ENCODE measurements at regions not wholly inside any gene's neighbourhood (a gene's known extent, or its start where the extent isn't known, plus 50 kb on each side); places are given as distances from the start of the nearest gene placed in this dataset.

- DNase-seq, result no peak
- Histone ChIP-seq H3K27me3 (no peaks in the 10 kb centered on the region), H3K9me3 (no peaks in the 10 kb centered on the region), H3K27ac (no peak overlapping the region), H3K4me1 (no peaks in the 10 kb centered on the region), H3K36me3 (no peaks in the 10 kb centered on the region), H3K4me3 (no peak overlapping the region)
- no peak for TF ChIP-seq CTCF (IDR thresholded peaks at IDR 0.05)
- intact Hi-C loops (cut with DNase I; ENCODE audit: low total_unique reads), result no loop called here
These were observed 439.1 kb downstream of the TSN start for GRCh38 chr2:122194546-122194945.

GRCh38 chr2:122203523-122203922, 448.1 kb downstream of the TSN start:
- intact Hi-C loops (cut with DNase I; ENCODE audit: low total_unique reads), result no loop called here
- no peak for TF ChIP-seq CTCF (IDR thresholded peaks at IDR 0.05)
- Histone ChIP-seq H3K36me3 (no peaks in the 10 kb centered on the region), H3K9me3 (no peaks in the 10 kb centered on the region), H3K27me3 (no peaks in the 10 kb centered on the region), H3K4me1 (peaks cover 0 to 16% (median 4%) of the 10 kb centered on the region in 4 donors), H3K27ac (no peak overlapping the region), H3K4me3 (no peak overlapping the region)
- no peak for DNase-seq

GRCh38 chr2:122205641-122206040, 450.2 kb downstream of the TSN start:
- H3K27ac ChIP-seq, result no peak overlapping the region
- H3K9me3 ChIP-seq, result no peaks in the 10 kb centered on the region
- no peak for DNase-seq
- no peak overlapping the region for H3K4me3 ChIP-seq
- no peaks in the 10 kb centered on the region for H3K36me3 ChIP-seq
- peaks cover 0 to 16% (median 4%) of the 10 kb centered on the region in 4 donors for H3K4me1 ChIP-seq
- H3K27me3 ChIP-seq, result no peaks in the 10 kb centered on the region
- no peak for TF ChIP-seq CTCF (IDR thresholded peaks at IDR 0.05)
- intact Hi-C loops (cut with DNase I; ENCODE audit: low total_unique reads), result no loop called here

GRCh38 chr2:122206101-122206500, 450.6 kb downstream of the TSN start:
- intact Hi-C loops (cut with DNase I; ENCODE audit: low total_unique reads), result no loop called here
- no peaks in the 10 kb centered on the region for H3K36me3 ChIP-seq
- no peak for TF ChIP-seq CTCF (IDR thresholded peaks at IDR 0.05)
- peaks cover 0 to 16% (median 4%) of the 10 kb centered on the region in 4 donors for H3K4me1 ChIP-seq
- no peak for DNase-seq
- H3K9me3 ChIP-seq, result no peaks in the 10 kb centered on the region
- no peaks in the 10 kb centered on the region for H3K27me3 ChIP-seq
- H3K27ac ChIP-seq, result no peak overlapping the region
- no peak overlapping the region for H3K4me3 ChIP-seq

- DNase-seq, result no peak
- H3K27me3 ChIP-seq, result no peaks in the 10 kb centered on the region
- H3K36me3 ChIP-seq, result no peaks in the 10 kb centered on the region
- intact Hi-C loops (cut with DNase I; ENCODE audit: low total_unique reads), result no loop called here
- H3K4me1 ChIP-seq, result no peaks in the 10 kb centered on the region
- H3K4me3 ChIP-seq, result no peak overlapping the region
- no peak for TF ChIP-seq CTCF (IDR thresholded peaks at IDR 0.05)
- H3K27ac ChIP-seq, result no peak overlapping the region
- H3K9me3 ChIP-seq, result no peaks in the 10 kb centered on the region
These were observed 453.9 kb downstream of the TSN start for GRCh38 chr2:122209377-122209776.

GRCh38 chr2:122210065-122210464, 454.6 kb downstream of the TSN start:
- TF ChIP-seq CTCF (IDR thresholded peaks at IDR 0.05), result no peak
- H3K4me3 ChIP-seq, result no peak overlapping the region
- intact Hi-C loops (cut with DNase I; ENCODE audit: low total_unique reads), result no loop called here
- H3K36me3 ChIP-seq, result no peaks in the 10 kb centered on the region
- DNase-seq, result no peak
- H3K4me1 ChIP-seq, result no peaks in the 10 kb centered on the region
- H3K27ac ChIP-seq, result no peak overlapping the region
- H3K9me3 ChIP-seq, result no peaks in the 10 kb centered on the region
- H3K27me3 ChIP-seq, result no peaks in the 10 kb centered on the region
